IPS-18c (cell line): ENCODE measurements at regions not wholly inside any gene's neighbourhood (a gene's known extent, or its start where the extent isn't known, plus 50 kb on each side); places are given as distances from the start of the nearest gene placed in this dataset.
A peak's percentile ranks its signal among the peaks of the same experiment; 100 is the strongest.
"Not testable (repeated sequence)": the region's sequence is repeated elsewhere in the genome, so short reads cannot be mapped to it uniquely, and the experiment has no call there.

Source experiments
- H3K4me3 ChIP-seq: 2 replicates; pipeline ENCODE4 v1.7.0; 2013; ENCODE audit warnings: low read depth, mild to moderate bottlenecking, low read length, moderate library complexity; ENCODE audit not compliant: insufficient read depth
- H3K9me3 ChIP-seq: one replicate; pipeline ENCODE4 v1.6.1; 2013; ENCODE audit warnings: mild to moderate bottlenecking, low read length, moderate library complexity; ENCODE audit not compliant: control insufficient read depth, insufficient read depth

- H3K9me3 ChIP-seq: no peaks in the 10 kb centered on the region
- H3K4me3 ChIP-seq: no peak overlapping the region
Observed at GRCh38 chrX:129361576-129361975, 161.7 kb downstream of the SMARCA1 start.

GRCh38 chrX:129360175-129360574, 163.1 kb downstream of the SMARCA1 start:
- no peak overlapping the region for H3K4me3 ChIP-seq
- no peaks in the 10 kb centered on the region for H3K9me3 ChIP-seq

DNA sequence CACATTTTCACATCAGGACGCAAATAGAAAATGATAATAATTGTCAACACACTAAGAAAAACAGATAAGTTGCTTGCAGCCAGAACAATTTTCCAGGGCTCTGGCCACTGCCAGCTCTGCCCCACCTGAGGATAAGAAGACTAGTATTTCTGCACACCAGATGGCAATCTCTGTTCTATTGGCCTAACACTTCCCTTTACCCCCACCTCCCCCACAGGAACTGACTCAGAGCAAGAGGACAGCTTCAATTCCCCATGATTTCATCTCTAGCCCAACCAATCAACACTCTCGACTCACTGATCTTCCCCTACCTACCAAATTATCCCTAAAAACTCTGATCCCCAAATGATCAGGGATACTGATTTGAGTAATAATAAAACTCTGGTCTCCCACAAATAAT, 164.0 kb downstream of the SMARCA1 start:
- H3K4me3 ChIP-seq: no peak overlapping the region

GRCh38 chrX:129357428-129357827, 165.9 kb downstream of the SMARCA1 start:
- H3K4me3 ChIP-seq, H3K9me3 ChIP-seq: not testable (repeated sequence)

More for the DNA sequence above, 164.0 kb downstream of the SMARCA1 start:
- H3K9me3 ChIP-seq: no peaks in the 10 kb centered on the region

GRCh38 chrX:129347291-129347690, 176.0 kb downstream of the SMARCA1 start:
- no peak overlapping the region for H3K4me3 ChIP-seq

DNA sequence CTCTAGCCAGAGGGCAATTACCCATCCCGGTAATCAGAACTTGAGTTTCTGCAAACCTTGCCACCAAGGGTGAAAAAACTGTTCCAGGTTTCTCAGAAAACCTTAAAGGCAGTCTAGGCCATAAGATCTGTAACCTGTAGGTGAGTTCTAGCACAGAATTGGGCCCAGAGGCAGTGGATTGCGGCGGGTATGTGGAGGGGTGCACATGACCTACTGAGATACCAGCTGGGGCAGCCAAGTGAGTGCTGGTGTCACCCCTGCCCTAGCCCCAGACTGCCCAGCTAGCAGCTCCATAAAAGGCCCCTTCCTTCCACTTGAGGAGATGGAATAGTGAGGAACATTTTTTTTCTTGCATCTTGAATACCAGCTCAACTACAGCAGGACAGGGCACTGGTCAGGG, 176.7 kb downstream of the SMARCA1 start:
- H3K4me3 ChIP-seq: no peak overlapping the region
- H3K9me3 ChIP-seq: peaks cover 2% of the 10 kb centered on the region

More at GRCh38 chrX:129347291-129347690, 176.0 kb downstream of the SMARCA1 start:
- peaks cover 6% of the 10 kb centered on the region for H3K9me3 ChIP-seq

GRCh38 chrX:129337264-129337663, 186.0 kb downstream of the SMARCA1 start:
- peak overlapping the region; percentile 36; the same call in 1 of the 2 replicates for H3K4me3 ChIP-seq
- H3K9me3 ChIP-seq: not testable (repeated sequence)

GRCh38 chrX:129323115-129323514, 200.2 kb downstream of the SMARCA1 start:
- H3K9me3 ChIP-seq: no peaks in the 10 kb centered on the region
- no peak overlapping the region for H3K4me3 ChIP-seq

DNA sequence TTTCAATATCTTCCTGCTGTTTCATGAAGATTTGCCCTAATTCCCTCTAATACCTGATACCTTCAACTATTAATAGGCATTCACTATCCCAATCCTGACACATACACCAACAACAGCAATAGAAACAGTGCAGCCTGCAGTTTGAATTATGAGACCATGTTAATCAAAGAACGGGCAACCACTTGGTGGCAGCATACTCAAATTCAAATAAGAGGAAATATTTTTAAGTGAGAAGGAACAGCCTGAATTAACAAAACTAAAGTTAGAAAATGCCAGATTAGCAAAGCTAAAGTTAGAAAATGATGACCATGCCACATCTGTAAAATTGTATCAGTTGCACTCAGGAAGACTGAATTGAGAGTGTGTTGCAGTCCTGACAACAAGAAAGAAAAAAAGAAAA, 204.9 kb downstream of the SMARCA1 start:
- no peak overlapping the region for H3K4me3 ChIP-seq
- no peaks in the 10 kb centered on the region for H3K9me3 ChIP-seq

- Histone ChIP-seq H3K4me3 (no peak overlapping the region), H3K9me3 (no peaks in the 10 kb centered on the region)
Observed at GRCh38 chrX:129316461-129316860, 206.8 kb downstream of the SMARCA1 start.

DNA sequence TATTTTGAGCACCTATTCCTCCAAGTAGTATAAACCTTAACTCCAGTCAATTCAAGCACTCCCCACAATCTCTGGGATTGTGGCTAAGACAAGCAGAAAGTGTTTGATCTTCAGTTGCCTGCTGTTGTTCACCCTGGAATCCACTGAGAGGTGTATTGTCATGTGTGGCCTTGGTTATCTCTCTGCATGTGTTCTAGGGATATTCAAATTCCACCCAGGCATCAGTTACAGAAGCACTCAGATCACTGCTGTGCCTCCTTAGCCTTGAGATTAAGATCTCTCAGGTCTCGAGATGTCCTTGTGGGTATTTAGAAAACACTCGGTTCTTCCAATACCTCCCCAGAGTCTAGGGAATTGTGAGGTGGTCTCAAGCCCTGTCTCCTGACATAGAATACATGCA, 213.3 kb downstream of the SMARCA1 start:
- no peaks in the 10 kb centered on the region for H3K9me3 ChIP-seq

DNA sequence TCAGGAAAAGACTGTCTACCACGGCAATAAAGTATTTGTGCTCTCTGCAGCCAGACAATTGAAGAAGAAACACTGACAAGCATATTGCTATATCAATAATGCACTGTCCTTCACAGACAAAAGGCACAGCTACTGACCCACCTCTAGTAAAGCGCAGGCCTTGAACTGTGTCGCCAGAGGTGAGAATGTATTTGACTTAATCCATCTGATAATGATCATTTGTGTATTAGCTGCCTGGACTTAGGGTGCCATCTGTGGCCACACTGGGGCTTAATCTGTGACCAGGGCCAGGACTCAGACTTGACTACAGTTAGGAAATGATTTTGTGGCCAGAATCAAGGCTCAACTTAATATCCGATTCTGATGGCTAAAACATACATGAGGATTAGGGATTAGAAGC, 260.4 kb downstream of the SMARCA1 start:
- Histone ChIP-seq H3K9me3 (no peaks in the 10 kb centered on the region), H3K4me3 (no peak overlapping the region)

More for the DNA sequence above, 213.3 kb downstream of the SMARCA1 start:
- no peak overlapping the region for H3K4me3 ChIP-seq

- not testable (repeated sequence) for H3K9me3 ChIP-seq, H3K4me3 ChIP-seq
Observed at GRCh38 chrX:129255516-129255915, 267.8 kb downstream of the SMARCA1 start.

DNA sequence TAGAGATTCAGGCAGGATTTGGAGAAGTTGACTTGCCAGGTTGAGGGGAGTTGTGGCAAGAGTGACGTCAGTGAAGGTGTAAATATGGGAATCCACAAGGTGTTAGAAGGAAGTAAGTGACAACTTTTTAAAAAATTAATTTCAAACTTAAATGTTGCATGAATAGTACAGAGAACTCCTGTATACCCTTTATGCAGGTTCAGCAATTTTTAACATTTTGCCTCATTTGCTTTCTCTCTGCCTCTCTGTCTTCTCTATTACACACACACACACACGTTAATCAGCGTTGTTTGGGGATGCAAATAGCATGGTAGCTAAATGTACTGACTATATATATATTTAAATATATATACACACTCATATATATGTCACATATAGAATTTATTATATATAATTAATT, 273.7 kb downstream of the SMARCA1 start:
- H3K9me3 ChIP-seq: peaks cover 2% of the 10 kb centered on the region
- no peak overlapping the region for H3K4me3 ChIP-seq

DNA sequence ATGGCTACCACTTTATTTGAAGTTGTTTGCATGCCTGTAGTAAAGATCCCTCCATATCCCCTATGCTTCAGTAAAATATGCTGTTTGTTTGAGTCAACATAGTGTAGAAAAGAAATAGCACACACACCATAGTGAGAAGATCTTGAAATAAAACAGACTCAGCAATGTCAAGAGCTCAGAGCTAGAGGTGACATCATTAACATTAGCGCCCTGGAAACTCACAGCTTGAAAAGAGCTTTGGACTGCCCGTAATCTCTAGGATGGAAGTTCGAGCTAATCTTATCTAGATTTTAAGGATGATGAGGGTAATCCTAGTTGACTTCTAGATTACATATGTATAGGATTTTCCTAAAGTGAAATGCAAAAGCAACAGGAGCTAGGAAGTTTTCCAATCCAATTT, 275.6 kb downstream of the SMARCA1 start:
- H3K4me3 ChIP-seq: no peak overlapping the region

GRCh38 chrX:129239371-129239770, 283.9 kb downstream of the SMARCA1 start:
- H3K9me3 ChIP-seq: no peaks in the 10 kb centered on the region
- no peak overlapping the region for H3K4me3 ChIP-seq

More for the DNA sequence above, 275.6 kb downstream of the SMARCA1 start:
- H3K9me3 ChIP-seq: peaks cover 2% of the 10 kb centered on the region

DNA sequence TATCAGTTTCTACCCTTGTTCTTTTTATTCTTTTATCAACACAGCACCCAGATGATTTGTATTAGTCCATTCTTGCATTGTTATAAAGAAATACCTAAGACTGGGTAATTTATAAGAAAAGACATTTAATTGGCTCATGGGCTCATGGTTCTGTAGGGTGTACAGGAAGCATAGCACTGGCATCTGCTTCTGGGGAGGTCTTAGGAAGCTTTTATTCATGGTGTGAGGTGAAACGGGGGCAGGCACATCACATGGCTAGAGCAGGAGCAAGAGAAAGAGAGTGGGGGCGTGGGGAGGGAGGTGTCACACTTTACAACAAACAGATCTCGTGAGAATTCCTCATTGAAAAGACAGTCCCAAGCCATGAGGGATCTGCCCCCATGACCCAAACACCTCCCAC, 285.3 kb downstream of the SMARCA1 start:
- Histone ChIP-seq H3K4me3 (no peak overlapping the region), H3K9me3 (peaks cover 3% of the 10 kb centered on the region)

GRCh38 chrX:129235903-129236302, 287.4 kb downstream of the SMARCA1 start:
- H3K4me3 ChIP-seq: no peak overlapping the region

GRCh38 chrX:129233786-129234185, 289.5 kb downstream of the SMARCA1 start:
- Histone ChIP-seq H3K4me3 (no peak overlapping the region), H3K9me3 (peaks cover 6% of the 10 kb centered on the region)

More at GRCh38 chrX:129235903-129236302, 287.4 kb downstream of the SMARCA1 start:
- H3K9me3 ChIP-seq: peaks cover 3% of the 10 kb centered on the region
